HepG2 (cell line): ENCODE measurements at regions not wholly inside any gene's neighbourhood (a gene's known extent, or its start where the extent isn't known, plus 50 kb on each side); places are given as distances from the start of the nearest gene placed in this dataset.
"Not testable (repeated sequence)": the region's sequence is repeated elsewhere in the genome, so short reads cannot be mapped to it uniquely, and the experiment has no call there.

Experiments
- ATAC-seq: fragments of 200-7000 bp; cut with Tn5 transposase; 3 replicates; pipeline ENCODE4 v1.9.1; 2020; ENCODE audit warnings: mild to moderate bottlenecking, moderate library complexity
- BruUV-seq: library from RNA; stranded (reverse); fragments of 400-500 nt; replicated peaks from 2 replicates; lab custom pipeline; 2021; lab: Mats Ljungman, UMichigan
- CTCF ChIA-PET: fragments of 300-600 bp; formaldehyde crosslinking; extraction: SDS; loops from one replicate; lab custom pipeline; 2021; ENCODE audit warnings: low total read pairs, inconsistent platforms, low intra/inter-chr PET ratio; lab: Yijun Ruan, JAX
- POLR2A ChIA-PET: fragments of 350-600 bp; sonication (Branson Sonifier 250); formaldehyde crosslinking; loops from one replicate; lab custom pipeline; 2020; ENCODE audit warnings: antibody characterized with exemption, inconsistent platforms; lab: Yijun Ruan, JAX
- DNase-seq: peaks from one replicate; pipeline ENCODE4 v3.0.0-alpha.2; 2015; ENCODE audit warnings: low spot score
- FAIRE-seq: peaks from 3 replicates; lab custom pipeline; 2011; peaks lifted over from hg19 to GRCh38; lab: Jason Lieb, UNC
- H2AFZ ChIP-seq: one replicate; pipeline ENCODE4 v1.6.1; 2011; ENCODE audit warnings: low read length, inconsistent platforms
- H3K27ac ChIP-seq: fragments of 300-600 bp; 3 replicates; pipeline ENCODE4 v1.8.0; 2011; ENCODE audit warnings: mixed run types, mild to moderate bottlenecking, mixed read lengths, low read length, inconsistent platforms; ENCODE audit not compliant: insufficient read depth; ENCODE audit errors: extremely low read length
- H3K27me3 ChIP-seq, 2 experiments: fragments of 200-600 bp in 1 of 2; 2 replicates in 1 of 2; 3 replicates in 1 of 2; pipeline versions ENCODE4 v1.6.0 to v1.8.0; 2011; ENCODE audit warnings: low read length in 2 of 2, mild to moderate bottlenecking in 2 of 2, moderate library complexity in 2 of 2, inconsistent platforms in 1 of 2; ENCODE audit not compliant: insufficient read depth in 2 of 2, control insufficient read depth in 1 of 2
- H3K36me3 ChIP-seq, 2 experiments: fragments of 200-600 bp in 1 of 2; replicated peaks in 1 of 2; 2 replicates in 1 of 2; 3 replicates in 1 of 2; pipeline versions ENCODE4 v1.5.1 to v1.8.0; 2011; ENCODE audit warnings: low read length in 2 of 2, inconsistent platforms in 1 of 2; ENCODE audit not compliant: insufficient read depth in 2 of 2, control insufficient read depth in 1 of 2
- H3K4me1 ChIP-seq: 2 replicates; pipeline ENCODE4 v1.5.1; 2012; ENCODE audit warnings: low read length, inconsistent platforms; ENCODE audit not compliant: insufficient read depth
- H3K4me2 ChIP-seq: 2 replicates; pipeline ENCODE4 v1.6.0; 2011; ENCODE audit warnings: low read depth, low read length, inconsistent platforms
- H3K4me3 ChIP-seq, 3 experiments: fragments of 200-600 bp in 1 of 3; sonication (generic), shearing (Covaris generic) in 1 of 3; replicated peaks in 1 of 3; 2 replicates each; pipeline ENCODE4 v1.5.1; 2011 to 2016; ENCODE audit warnings: low read length in 3 of 3, inconsistent platforms in 2 of 3, low read depth in 2 of 3, mild to moderate bottlenecking in 2 of 3, control low read depth in 1 of 3, mixed read lengths in 1 of 3; ENCODE audit not compliant: insufficient read depth in 1 of 3
- H3K79me2 ChIP-seq: one replicate; pipeline ENCODE4 v1.6.1; 2011; ENCODE audit warnings: low read length, inconsistent platforms; ENCODE audit not compliant: insufficient read depth
- H3K9ac ChIP-seq: 2 replicates; pipeline ENCODE4 v1.6.0; 2011; ENCODE audit warnings: mild to moderate bottlenecking, low read depth, low read length, inconsistent platforms; ENCODE audit not compliant: insufficient read depth
- H3K9me3 ChIP-seq: 2 replicates; pipeline ENCODE4 v1.5.1; 2012; ENCODE audit warnings: mild to moderate bottlenecking, low read length
- H4K20me1 ChIP-seq: 2 replicates; pipeline ENCODE4 v1.6.0; 2011; ENCODE audit warnings: inconsistent platforms, mild to moderate bottlenecking, low read length, moderate library complexity; ENCODE audit not compliant: insufficient read depth
- EHMT2 ChIP-seq: fragments of 200-600 bp; sonication (generic); IDR thresholded peaks from 2 replicates; pipeline ENCODE4 v1.7.0; 2017; ENCODE audit warnings: antibody characterized with exemption, low read depth, low read length, borderline replicate concordance
- FOXA1 ChIP-seq, 2 experiments: fragments of 450-650 bp in 1 of 2; sonication (generic) in 1 of 2; formaldehyde crosslinking in 1 of 2; IDR thresholded peaks; 2 replicates each; pipeline versions ENCODE4 v1.4.0 to v1.6.1; 2016 to 2020; ENCODE audit warnings: missing genetic modification reagents in 1 of 2
- RAD21 ChIP-seq: fragments of 450-650 bp; formaldehyde crosslinking; IDR thresholded peaks from 2 replicates; pipeline ENCODE4 v1.5.0; 2020; ENCODE audit warnings: mild to moderate bottlenecking
- REXO4 ChIP-seq: sonication (generic); formaldehyde crosslinking; IDR thresholded peaks from 2 replicates; pipeline ENCODE4 v1.8.0; 2022; ENCODE audit warnings: missing genetic modification reagents, mild to moderate bottlenecking, borderline replicate concordance
- ZNF281 ChIP-seq: sonication (generic); formaldehyde crosslinking; IDR thresholded peaks from 2 replicates; pipeline ENCODE4 v1.4.0; 2020; ENCODE audit warnings: missing genetic modification reagents, borderline replicate concordance
- ZNF790 ChIP-seq: sonication (generic); formaldehyde crosslinking; IDR thresholded peaks from 2 replicates; pipeline ENCODE4 v1.8.0; 2022; ENCODE audit warnings: missing genetic modification reagents, mild to moderate bottlenecking, borderline replicate concordance
- WGBS: methylation state at CpG from one replicate; pipeline ENCODE4 v1.1.6; 2017; ENCODE audit warnings: low lambda C conversion rate; 5-methylcytosine and 5-hydroxymethylcytosine counted together
- in situ Hi-C: cut with HindIII; loops from 2 replicates; pipeline ENCODE4 v1.10.0; 2017; ENCODE audit warnings: low pct_unique_long_range_greater_than_20kb; ENCODE audit not compliant: extremely low pct_ligation_motif_present
- intact Hi-C: fragments of 100-400 bp; cut with micrococcal nuclease; formaldehyde crosslinking; loops from one replicate; pipeline ENCODE4 v1.10.0; 2022; ENCODE audit not compliant: unreplicated experiment

- Histone ChIP-seq H3K4me3 (no peak overlapping the region), H3K27ac (no peak overlapping the region), H4K20me1 (no peaks in the 10 kb centered on the region), H3K9me3 (no peaks in the 10 kb centered on the region), H3K79me2 (no peaks in the 10 kb centered on the region), H3K4me1 (no peaks in the 10 kb centered on the region), H3K27me3 (no peaks in the 10 kb centered on the region), H3K4me2 (no peak overlapping the region), H3K36me3 (no peaks in the 10 kb centered on the region), H3K9ac (no peak overlapping the region), H2AFZ (no peak overlapping the region)
- no peak for DNase-seq
- BruUV-seq: no TSS peak
- intact Hi-C loops (no loop called here), in situ Hi-C loops (no loop called here)
- FAIRE-seq: no peak
- no peak for TF ChIP-seq ZNF790
- TF ChIP-seq REXO4 (CRISPR knock-in tag): no peak
- TF ChIP-seq RAD21 (CRISPR knock-in tag): no peak
- TF ChIP-seq EHMT2: no peak
- ChIA-PET POLR2A (no interaction called here), CTCF (no interaction called here)
- ATAC-seq: no peak
- WGBS: 7% methylated on average over 5 of the region's 5 CpGs
Measured at GRCh38 chr11:87628026-87628580, 547.1 kb downstream of the RAB38 start.

- CTCF ChIA-PET; H3K9ac ChIP-seq; H3K4me1 ChIP-seq; H3K36me3 ChIP-seq; H3K9me3 ChIP-seq; POLR2A ChIA-PET; FAIRE-seq; H3K27ac ChIP-seq; intact Hi-C loops; in situ Hi-C loops; H4K20me1 ChIP-seq; H3K79me2 ChIP-seq; ATAC-seq; H3K27me3 ChIP-seq; DNase-seq; BruUV-seq; TF ChIP-seq FOXA1 (IDR thresholded peaks at IDR 0.05): not testable (repeated sequence)
- H3K4me2 ChIP-seq: peak overlapping the region; percentile 58
- WGBS: 13% methylated on average over 12 of the region's 24 CpGs
- peak overlapping the region in 2 of 3 experiments; percentile 31 to 46; a peak in 3 of 6 replicates for H3K4me3 ChIP-seq
- TF ChIP-seq ZNF281 (CRISPR knock-in tag) (peak; percentile 60), FOXA1 (CRISPR knock-in tag; IDR thresholded peaks at IDR 0.05) (peak; percentile 42; the same call in 1 of the 2 replicates)
- H2AFZ ChIP-seq: peak overlapping the region; percentile 27
Measured at GRCh38 chr11:87623531-87624365, 551.5 kb downstream of the RAB38 start.
